Gastroesophageal sphincter (tissue), 4 donors: ENCODE measurements at regions not wholly inside any gene's neighbourhood (a gene's known extent, or its start where the extent isn't known, plus 50 kb on each side); places are given as distances from the start of the nearest gene placed in this dataset.

Source experiments
- ATAC-seq: fragments of 150-250 bp; one replicate; pipeline ENCODE4 v1.9.1; 2016; ENCODE audit warnings: mild to moderate bottlenecking, moderate library complexity
- H3K27ac ChIP-seq, 4 donors: fragments of 200-600 bp; sonication (generic) in 3 of 4; 1 replicate in 3 of 4; 2 replicates in 1 of 4; pipeline ENCODE4 v1.5.1; 2016 to 2019
- H3K27me3 ChIP-seq: fragments of 200-600 bp; sonication (generic); one replicate; pipeline ENCODE4 v1.5.1; 2019
- H3K36me3 ChIP-seq, 2 donors: fragments of 200-600 bp; sonication (generic); one replicate each; pipeline ENCODE4 v1.5.1; 2019; ENCODE audit warnings: control low read depth in 1 of 2
- H3K4me1 ChIP-seq, 3 donors: fragments of 200-600 bp; sonication (generic); 1 replicate in 2 of 3; 2 replicates in 1 of 3; pipeline ENCODE4 v1.5.1; 2016 to 2019; ENCODE audit warnings: control low read depth in 2 of 3
- H3K4me3 ChIP-seq, 2 donors: fragments of 200-600 bp; sonication (generic); one replicate each; pipeline ENCODE4 v1.5.1; 2019; ENCODE audit warnings: mild to moderate bottlenecking in 1 of 2, moderate library complexity in 1 of 2
- H3K9me3 ChIP-seq, 3 donors: fragments of 200-600 bp; sonication (generic); one replicate each; pipeline ENCODE4 v1.5.1; 2017 to 2019; ENCODE audit warnings: control low read depth in 2 of 3
- EP300 ChIP-seq: sonication (generic); formaldehyde crosslinking; IDR thresholded peaks from one replicate; pipeline ENCODE4 v1.6.1; 2017; ENCODE audit warnings: antibody characterized with exemption, mild to moderate bottlenecking
- POLR2A ChIP-seq, 2 donors: fragments of 450-650 bp; IDR thresholded peaks; one replicate each; pipeline ENCODE4 v1.6.1; 2017; ENCODE audit warnings: antibody characterized with exemption in 2 of 2, mild to moderate bottlenecking in 2 of 2, moderate library complexity in 1 of 2
- POLR2AphosphoS5 ChIP-seq: sonication (generic); formaldehyde crosslinking; IDR thresholded peaks from one replicate; pipeline ENCODE4 v1.6.1; 2017; ENCODE audit warnings: antibody characterized with exemption
- WGBS, 2 donors: methylation state at CpG; one replicate each; pipeline ENCODE4 v1.1.5; 2018; ENCODE audit warnings: low coverage in 1 of 2; 5-methylcytosine and 5-hydroxymethylcytosine counted together
- TF ChIP-seq, protein P1 (sequence below), 4 experiments: fragments of 200-600 bp in 2 of 4; fragments of 450-650 bp in 2 of 4; sonication (generic) in 1 of 4; IDR thresholded peaks; one replicate each; pipeline ENCODE4 v1.5.1; 2017 to 2019; ENCODE audit warnings: antibody characterized with exemption in 4 of 4, mild to moderate bottlenecking in 2 of 4, moderate library complexity in 2 of 4

DNA sequence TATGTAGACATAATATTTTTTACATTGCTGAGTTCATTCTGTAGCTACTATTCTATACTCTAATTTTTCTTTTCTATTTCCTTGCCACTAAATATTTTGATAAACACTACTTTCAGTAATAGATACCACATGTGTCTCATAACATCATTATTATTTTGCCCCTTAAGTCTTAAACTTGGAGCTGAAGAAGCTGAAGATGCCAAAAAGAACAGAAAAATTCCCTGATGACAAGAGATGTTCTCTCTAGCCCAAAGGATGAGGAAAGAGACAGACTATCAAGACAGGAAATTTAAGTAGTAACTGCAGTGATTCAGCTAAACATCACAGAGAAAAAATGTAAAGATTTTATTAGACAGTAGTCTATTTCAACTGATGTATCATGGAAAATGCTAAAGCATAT is 322.0 kb upstream of the KLHL1 start:
- H3K27me3 ChIP-seq = no peaks in the 10 kb centered on the region
- TF ChIP-seq POLR2AphosphoS5 (no peak), POLR2A (IDR thresholded peaks at IDR 0.05) (no peak), EP300 (no peak)
- TF ChIP-seq, protein P1, sequence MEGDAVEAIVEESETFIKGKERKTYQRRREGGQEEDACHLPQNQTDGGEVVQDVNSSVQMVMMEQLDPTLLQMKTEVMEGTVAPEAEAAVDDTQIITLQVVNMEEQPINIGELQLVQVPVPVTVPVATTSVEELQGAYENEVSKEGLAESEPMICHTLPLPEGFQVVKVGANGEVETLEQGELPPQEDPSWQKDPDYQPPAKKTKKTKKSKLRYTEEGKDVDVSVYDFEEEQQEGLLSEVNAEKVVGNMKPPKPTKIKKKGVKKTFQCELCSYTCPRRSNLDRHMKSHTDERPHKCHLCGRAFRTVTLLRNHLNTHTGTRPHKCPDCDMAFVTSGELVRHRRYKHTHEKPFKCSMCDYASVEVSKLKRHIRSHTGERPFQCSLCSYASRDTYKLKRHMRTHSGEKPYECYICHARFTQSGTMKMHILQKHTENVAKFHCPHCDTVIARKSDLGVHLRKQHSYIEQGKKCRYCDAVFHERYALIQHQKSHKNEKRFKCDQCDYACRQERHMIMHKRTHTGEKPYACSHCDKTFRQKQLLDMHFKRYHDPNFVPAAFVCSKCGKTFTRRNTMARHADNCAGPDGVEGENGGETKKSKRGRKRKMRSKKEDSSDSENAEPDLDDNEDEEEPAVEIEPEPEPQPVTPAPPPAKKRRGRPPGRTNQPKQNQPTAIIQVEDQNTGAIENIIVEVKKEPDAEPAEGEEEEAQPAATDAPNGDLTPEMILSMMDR (IDR thresholded peaks at IDR 0.05) = no peak
- H3K9me3 ChIP-seq = no peaks in the 10 kb centered on the region
- H3K4me1 ChIP-seq = no peaks in the 10 kb centered on the region
- no peak overlapping the region for H3K4me3 ChIP-seq
- no peaks in the 10 kb centered on the region for H3K36me3 ChIP-seq
- no peak for ATAC-seq
- no peak overlapping the region for H3K27ac ChIP-seq

- H3K4me1 ChIP-seq = no peaks in the 10 kb centered on the region
Observed at GRCh38 chr13:70424928-70425327, 316.7 kb upstream of the KLHL1 start.

DNA sequence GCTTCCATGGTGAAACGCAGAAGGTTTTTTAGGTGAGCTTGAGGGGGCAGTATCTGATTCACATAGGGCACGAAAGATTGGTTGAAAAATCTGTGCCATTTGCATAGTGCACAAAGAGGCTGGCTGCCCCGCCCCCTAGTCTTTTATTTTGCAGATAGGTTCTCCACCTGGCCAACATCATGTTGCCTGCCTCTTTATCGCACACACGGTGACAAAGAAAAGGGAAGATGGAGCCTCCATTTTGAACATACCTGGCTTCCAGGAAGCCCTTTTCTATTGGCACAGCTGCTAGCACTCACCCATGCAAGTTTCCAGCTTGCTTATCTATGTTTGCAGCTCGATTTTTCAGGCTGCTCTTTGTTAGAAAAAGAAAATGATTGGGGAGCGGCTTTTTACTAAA is 316.2 kb upstream of the KLHL1 start:
- TF ChIP-seq, protein P1 (IDR thresholded peaks at IDR 0.05) = no peak
- TF ChIP-seq POLR2AphosphoS5 (no peak), EP300 (no peak), POLR2A (IDR thresholded peaks at IDR 0.05) (no peak)
- H3K36me3 ChIP-seq = no peaks in the 10 kb centered on the region
- 59 to 72% methylated on average over 3 to 7 of the region's 7 CpGs for WGBS, 2 donors

More at GRCh38 chr13:70424928-70425327, 316.7 kb upstream of the KLHL1 start:
- TF ChIP-seq, protein P1 (IDR thresholded peaks at IDR 0.05) = no peak
- TF ChIP-seq POLR2AphosphoS5 (no peak), EP300 (no peak), POLR2A (IDR thresholded peaks at IDR 0.05) (no peak)
- Histone ChIP-seq H3K4me3 (no peak overlapping the region), H3K27ac (no peak overlapping the region), H3K9me3 (no peaks in the 10 kb centered on the region), H3K36me3 (no peaks in the 10 kb centered on the region), H3K27me3 (no peaks in the 10 kb centered on the region)
- no peak for ATAC-seq

DNA sequence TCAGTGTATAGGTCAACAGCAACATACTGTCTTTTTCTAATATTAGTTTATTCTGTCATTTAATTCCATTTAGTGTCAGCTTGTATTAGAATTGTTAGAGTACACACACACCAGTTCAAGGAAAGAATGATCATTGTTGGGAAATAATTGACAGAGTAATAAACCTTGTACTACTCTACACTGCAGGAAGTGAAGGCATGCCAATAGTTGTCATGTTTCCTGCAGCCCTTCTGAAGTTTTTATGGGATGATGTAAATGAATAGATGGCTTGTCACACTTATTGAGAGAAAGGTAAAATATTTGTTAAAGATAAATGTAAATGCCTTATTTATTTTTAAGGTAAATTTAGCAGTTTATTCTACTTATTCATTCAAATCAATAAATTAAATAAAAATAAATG is 306.9 kb upstream of the KLHL1 start:
- ATAC-seq = no peak
- H3K4me3 ChIP-seq = no peak overlapping the region
- H3K27ac ChIP-seq = no peak overlapping the region
- no peak for TF ChIP-seq EP300
- TF ChIP-seq, protein P1 (IDR thresholded peaks at IDR 0.05) = no peak
- TF ChIP-seq POLR2A (IDR thresholded peaks at IDR 0.05) = no peak
- TF ChIP-seq POLR2AphosphoS5 = no peak
- no peaks in the 10 kb centered on the region for H3K4me1 ChIP-seq
- no peaks in the 10 kb centered on the region for H3K36me3 ChIP-seq
- no peaks in the 10 kb centered on the region for H3K9me3 ChIP-seq
- no peaks in the 10 kb centered on the region for H3K27me3 ChIP-seq

More for the DNA sequence above, 316.2 kb upstream of the KLHL1 start:
- H3K27me3 ChIP-seq = no peaks in the 10 kb centered on the region
- ATAC-seq = no peak
- H3K27ac ChIP-seq = no peak overlapping the region
- no peaks in the 10 kb centered on the region for H3K9me3 ChIP-seq
- H3K4me1 ChIP-seq = no peaks in the 10 kb centered on the region
- H3K4me3 ChIP-seq = no peak overlapping the region

- Histone ChIP-seq H3K36me3 (no peaks in the 10 kb centered on the region), H3K4me1 (no peaks in the 10 kb centered on the region), H3K9me3 (no peaks in the 10 kb centered on the region), H3K4me3 (no peak overlapping the region), H3K27ac (no peak overlapping the region), H3K27me3 (no peaks in the 10 kb centered on the region)
- TF ChIP-seq POLR2A (IDR thresholded peaks at IDR 0.05) (no peak), POLR2AphosphoS5 (no peak), EP300 (no peak)
- TF ChIP-seq, protein P1 (IDR thresholded peaks at IDR 0.05) = no peak
- no peak for ATAC-seq
- 78 to 100% methylated on average over 1 of the region's 1 CpG for WGBS, 2 donors
Observed at GRCh38 chr13:70408865-70409264, 300.6 kb upstream of the KLHL1 start.
